OCI-LY7 (cell line): ENCODE measurements at regions not wholly inside any gene's neighbourhood (a gene's known extent, or its start where the extent isn't known, plus 50 kb on each side); places are given as distances from the start of the nearest gene placed in this dataset.

Experiments
- BruUV-seq: library from RNA; stranded (reverse); fragments of 400-500 nt; replicated peaks from 2 replicates; lab custom pipeline; 2021; lab: Mats Ljungman, UMichigan
- CTCF ChIA-PET: fragments of 300-600 bp; sonication (Branson Sonifier 250); formaldehyde crosslinking; loops from one replicate; lab custom pipeline; 2022; ENCODE audit warnings: antibody characterized with exemption; ENCODE audit not compliant: unreplicated experiment; lab: Charles Lee
- POLR2A ChIA-PET: fragments of 300-600 bp; sonication (Branson Sonifier 250); formaldehyde crosslinking; loops from one replicate; lab custom pipeline; 2022; ENCODE audit warnings: antibody characterized with exemption; lab: Charles Lee
- DNase-seq: peaks from one replicate; pipeline ENCODE4 v3.0.0-alpha.2; 2015; ENCODE audit warnings: low spot score
- H2AFZ ChIP-seq: fragments of 200-600 bp; sonication (generic), shearing (Covaris generic); 2 replicates; pipeline ENCODE4 v1.6.1; 2014; ENCODE audit warnings: mild to moderate bottlenecking, antibody characterized with exemption, low read length, moderate library complexity
- H3K27ac ChIP-seq: fragments of 200-600 bp; sonication (generic); 2 replicates; pipeline ENCODE4 v1.5.1; 2014; ENCODE audit warnings: mixed run types, low read depth, mild to moderate bottlenecking, moderate library complexity, low read length, inconsistent platforms; ENCODE audit not compliant: poor library complexity, severe bottlenecking
- H3K36me3 ChIP-seq: fragments of 200-600 bp; sonication (generic); 2 replicates; pipeline ENCODE4 v1.6.1; 2014; ENCODE audit warnings: mild to moderate bottlenecking, antibody characterized with exemption, low read length, moderate library complexity, mixed read lengths; ENCODE audit not compliant: insufficient read depth
- H3K4me1 ChIP-seq: fragments of 200-600 bp; sonication (generic); 2 replicates; pipeline ENCODE4 v1.5.1; 2014; ENCODE audit warnings: mild to moderate bottlenecking, low read length; ENCODE audit not compliant: insufficient read depth, poor library complexity, severe bottlenecking
- H3K4me2 ChIP-seq: fragments of 200-600 bp; sonication (generic); 2 replicates; pipeline ENCODE4 v1.6.1; 2014; ENCODE audit warnings: mild to moderate bottlenecking, low read length
- H3K4me3 ChIP-seq: fragments of 200-600 bp; sonication (generic); 2 replicates; pipeline ENCODE4 v1.5.1; 2014; ENCODE audit warnings: mild to moderate bottlenecking, low read depth, low read length; ENCODE audit not compliant: poor library complexity, severe bottlenecking
- H3K79me2 ChIP-seq: fragments of 200-600 bp; sonication (generic); 2 replicates; pipeline ENCODE4 v1.6.1; 2016; ENCODE audit warnings: low read depth, mild to moderate bottlenecking, low read length, moderate library complexity, mixed read lengths; ENCODE audit not compliant: insufficient read depth
- H3K9me2 ChIP-seq: fragments of 200-600 bp; sonication (generic); 2 replicates; pipeline ENCODE4 v1.6.1; 2016; ENCODE audit warnings: mild to moderate bottlenecking, low read length, mixed read lengths; ENCODE audit not compliant: insufficient read depth
- H3K9me3 ChIP-seq: fragments of 200-600 bp; sonication (generic); 2 replicates; pipeline ENCODE4 v1.6.1; 2014; ENCODE audit warnings: mild to moderate bottlenecking, mixed run types, low read length, mixed read lengths
- H4K20me1 ChIP-seq: fragments of 200-600 bp; sonication (generic); 2 replicates; pipeline ENCODE4 v1.6.1; 2014; ENCODE audit warnings: mild to moderate bottlenecking, antibody characterized with exemption, low read length, moderate library complexity, mixed read lengths; ENCODE audit not compliant: insufficient read depth
- CTCF ChIP-seq: fragments of 200-600 bp; sonication (generic); conservative IDR thresholded peaks from 2 replicates; pipeline ENCODE4 v1.5.1; 2014; ENCODE audit warnings: mild to moderate bottlenecking, antibody characterized with exemption, low read length, moderate library complexity, mixed read lengths
- EZH2phosphoT487 ChIP-seq: fragments of 200-600 bp; sonication (generic); IDR thresholded peaks from 2 replicates; pipeline ENCODE4 v1.6.1; 2018; ENCODE audit warnings: low read depth, borderline replicate concordance, mild to moderate bottlenecking, mixed run types, antibody characterized with exemption, low read length, moderate library complexity, mixed read lengths
- intact Hi-C: fragments of 100-400 bp; cut with micrococcal nuclease; formaldehyde crosslinking; loops from one replicate; pipeline ENCODE4 v1.10.0; 2022; ENCODE audit not compliant: unreplicated experiment

- no peaks in the 10 kb centered on the region for H3K36me3 ChIP-seq
- DNase-seq: no peak
- POLR2A ChIA-PET: interaction anchor here (0.6 to 1.0 kb wide), 2 partner anchors 21 to 279 kb away, joined by 3 to 4 read pairs; no protein-coding TSS in a partner anchor
- H3K79me2 ChIP-seq: no peaks in the 10 kb centered on the region
- no peaks in the 10 kb centered on the region for H4K20me1 ChIP-seq
- CTCF ChIA-PET: no interaction called here
- intact Hi-C loops: loop anchor here (10.0 kb wide), 1 partner anchor 577 kb away; no protein-coding TSS in a partner anchor
- TF ChIP-seq CTCF: no peak
- no peak for TF ChIP-seq EZH2phosphoT487
- H3K9me3 ChIP-seq: no peaks in the 10 kb centered on the region
- peaks cover 9% of the 10 kb centered on the region for H3K4me1 ChIP-seq
- H3K4me3 ChIP-seq: no peak overlapping the region
- no peak overlapping the region for H3K4me2 ChIP-seq
- no peaks in the 10 kb centered on the region for H3K9me2 ChIP-seq
- H2AFZ ChIP-seq: no peak overlapping the region
- BruUV-seq: no TSS peak
- H3K27ac ChIP-seq: no peak overlapping the region
Measured at GRCh38 chr3:177781686-177782161, 584.4 kb upstream of the TBL1XR1 start.

- Histone ChIP-seq H3K36me3 (no peaks in the 10 kb centered on the region), H3K4me1 (peaks cover 4% of the 10 kb centered on the region), H4K20me1 (no peaks in the 10 kb centered on the region), H3K9me3 (no peaks in the 10 kb centered on the region), H3K9me2 (no peaks in the 10 kb centered on the region), H3K79me2 (no peaks in the 10 kb centered on the region), H2AFZ (no peak overlapping the region), H3K27ac (no peak overlapping the region), H3K4me3 (no peak overlapping the region), H3K4me2 (no peak overlapping the region)
- CTCF ChIA-PET: no interaction called here
- DNase-seq: no peak
- no TSS peak for BruUV-seq
- intact Hi-C loops: loop anchor here (10.0 kb wide), 1 partner anchor 579 kb away; no protein-coding TSS in a partner anchor
- TF ChIP-seq CTCF (no peak), EZH2phosphoT487 (no peak)
- POLR2A ChIA-PET: interaction anchor here (1.1 kb wide), 1 partner anchor 14 kb away, joined by 5 read pairs; no protein-coding TSS in a partner anchor
Measured at GRCh38 chr3:177783338-177783737, 586.1 kb upstream of the TBL1XR1 start.

- Histone ChIP-seq H3K9me2 (no peaks in the 10 kb centered on the region), H3K27ac (no peak overlapping the region), H3K4me3 (no peak overlapping the region), H3K9me3 (no peaks in the 10 kb centered on the region), H3K4me2 (no peak overlapping the region), H3K4me1 (peaks cover under 1% of the 10 kb centered on the region), H2AFZ (no peak overlapping the region), H3K79me2 (no peaks in the 10 kb centered on the region), H4K20me1 (no peaks in the 10 kb centered on the region), H3K36me3 (no peaks in the 10 kb centered on the region)
- intact Hi-C loops: loop anchor here (10.0 kb wide), 1 partner anchor 579 kb away; no protein-coding TSS in a partner anchor
- TF ChIP-seq CTCF (no peak), EZH2phosphoT487 (no peak)
- CTCF ChIA-PET: no interaction called here
- POLR2A ChIA-PET: interaction anchor here (0.7 to 1.1 kb wide), 2 partner anchors 13 to 14 kb away, joined by 3 to 5 read pairs; no protein-coding TSS in a partner anchor
- no peak for DNase-seq
- no TSS peak for BruUV-seq
Measured at GRCh38 chr3:177783767-177784166, 586.5 kb upstream of the TBL1XR1 start.
